ENCODE measurements at regions not wholly inside any gene's neighbourhood (a gene's known extent, or its start where the extent isn't known, plus 50 kb on each side); places are given as distances from the start of the nearest gene placed in this dataset.

DNA sequence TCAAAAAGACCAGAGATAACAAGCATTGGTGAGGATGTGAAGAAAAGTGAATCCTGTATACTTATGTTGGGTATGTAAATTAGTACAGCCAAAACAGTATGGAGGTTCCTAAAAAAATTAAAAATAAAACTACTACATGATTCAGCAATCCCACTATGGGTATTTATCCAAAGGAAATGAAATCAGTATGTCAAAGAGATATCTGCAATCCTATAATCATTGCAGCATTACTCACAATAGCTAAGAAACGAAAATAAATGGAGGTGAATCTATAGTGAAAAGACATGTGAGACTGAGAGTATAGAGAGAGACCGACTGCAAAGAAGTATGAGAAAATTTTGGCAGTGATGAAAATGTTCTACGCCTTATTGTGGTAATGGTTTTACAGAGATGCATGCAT, 139.2 kb upstream of the TMEM168 start:
- Histone ChIP-seq H4K20me1 (ENCODE audit: control insufficient read depth, insufficient read depth, insufficient read length) (no peaks in the 10 kb centered on the region), H3K23ac (ENCODE audit: insufficient read length, low read depth, low read length) (no peak overlapping the region), H3K79me1 (ENCODE audit: insufficient read depth, low read depth, low read length, poor library complexity, severe bottlenecking) (no peaks in the 10 kb centered on the region), H2BK15ac (ENCODE audit: low read depth, low read length) (no peak overlapping the region), H3K18ac (ENCODE audit: insufficient read length, low read depth, low read length) (no peak overlapping the region), H3T11ph (ENCODE audit: low read length) (no peak overlapping the region), H3K9ac (ENCODE audit: extremely low read depth, insufficient read length, low read length) (no peak overlapping the region), H3K4me1 (ENCODE audit: insufficient read depth, low read length) (peaks cover 4% of the 10 kb centered on the region; the same call in 1 of the 2 replicates), H3K27me3 (ENCODE audit: insufficient read depth, low read length) (no peaks in the 10 kb centered on the region), H4K5ac (ENCODE audit: insufficient read length, low read depth, low read length) (no peak overlapping the region), H3K4me2 (ENCODE audit: insufficient read depth, insufficient read length, low read length) (no peak overlapping the region), H2BK12ac (ENCODE audit: insufficient read length, low read depth, low read length) (no peak overlapping the region), H2BK5ac (ENCODE audit: insufficient read length, low read length) (no peak overlapping the region), H3K14ac (ENCODE audit: insufficient read depth, low read length) (no peak overlapping the region), H3K23me2 (ENCODE audit: insufficient read length, low read depth, low read length, poor library complexity, severe bottlenecking) (no peaks in the 10 kb centered on the region), H2BK20ac (ENCODE audit: low read depth, low read length, poor library complexity, severe bottlenecking) (no peak overlapping the region), H3K9me3 (ENCODE audit: control insufficient read depth, low read depth, low read length) (no peaks in the 10 kb centered on the region), H3K79me2 (ENCODE audit: insufficient read depth, low read length) (peaks cover 2% of the 10 kb centered on the region; the same call in 1 of the 2 replicates), H2BK120ac (ENCODE audit: low read depth, low read length, poor library complexity, severe bottlenecking) (no peak overlapping the region), H2AFZ (ENCODE audit: low read length) (no peak overlapping the region), H3K56ac (ENCODE audit: insufficient read length, low read depth, low read length) (no peak overlapping the region), H4K8ac (replicated peaks; ENCODE audit: insufficient read length, low read depth, low read length) (no peak overlapping the region), H3K4ac (ENCODE audit: low read depth, low read length) (no peak overlapping the region), H3K27ac (ENCODE audit: insufficient read length, low read depth, low read length) (no peak overlapping the region), H2AK5ac (ENCODE audit: insufficient read length, low read length) (no peak overlapping the region), H4K91ac (ENCODE audit: insufficient read length, low read depth, low read length) (no peak overlapping the region)
- Mint-ChIP-seq H3K36me3 (ENCODE audit: insufficient read depth in 1 of 3, low read depth in 3 of 3) (0 out of 7 replicates have a peak, but pooled peaks cover 0 to 2% (median 0%) of the 10 kb centered on the region in 3 experiments), H3K9me3 (no peaks in the 10 kb centered on the region), H3K4me1 (peaks cover 27 to 36% of the 10 kb centered on the region in 2 experiments), H3K27me3 (ENCODE audit: low read depth) (no peaks in the 10 kb centered on the region), H3K27ac (no peak overlapping the region), H3K4me3 (no peak overlapping the region)
- TF ChIP-seq, protein P1, sequence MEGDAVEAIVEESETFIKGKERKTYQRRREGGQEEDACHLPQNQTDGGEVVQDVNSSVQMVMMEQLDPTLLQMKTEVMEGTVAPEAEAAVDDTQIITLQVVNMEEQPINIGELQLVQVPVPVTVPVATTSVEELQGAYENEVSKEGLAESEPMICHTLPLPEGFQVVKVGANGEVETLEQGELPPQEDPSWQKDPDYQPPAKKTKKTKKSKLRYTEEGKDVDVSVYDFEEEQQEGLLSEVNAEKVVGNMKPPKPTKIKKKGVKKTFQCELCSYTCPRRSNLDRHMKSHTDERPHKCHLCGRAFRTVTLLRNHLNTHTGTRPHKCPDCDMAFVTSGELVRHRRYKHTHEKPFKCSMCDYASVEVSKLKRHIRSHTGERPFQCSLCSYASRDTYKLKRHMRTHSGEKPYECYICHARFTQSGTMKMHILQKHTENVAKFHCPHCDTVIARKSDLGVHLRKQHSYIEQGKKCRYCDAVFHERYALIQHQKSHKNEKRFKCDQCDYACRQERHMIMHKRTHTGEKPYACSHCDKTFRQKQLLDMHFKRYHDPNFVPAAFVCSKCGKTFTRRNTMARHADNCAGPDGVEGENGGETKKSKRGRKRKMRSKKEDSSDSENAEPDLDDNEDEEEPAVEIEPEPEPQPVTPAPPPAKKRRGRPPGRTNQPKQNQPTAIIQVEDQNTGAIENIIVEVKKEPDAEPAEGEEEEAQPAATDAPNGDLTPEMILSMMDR (conservative IDR thresholded peaks at IDR 0.05) = no peak
- no peak for DNase-seq
- no CpG with 5 or more reads among the region's 3 CpGs for WGBS (ENCODE audit: extremely low coverage, insufficient read length, low lambda C conversion rate)
